ENCODE measurements at regions not wholly inside any gene's neighbourhood (a gene's known extent, or its start where the extent isn't known, plus 50 kb on each side); places are given as distances from the start of the nearest gene placed in this dataset.
"Not testable (repeated sequence)": the region's sequence is repeated elsewhere in the genome, so short reads cannot be mapped to it uniquely, and the experiment has no call there.

DNA sequence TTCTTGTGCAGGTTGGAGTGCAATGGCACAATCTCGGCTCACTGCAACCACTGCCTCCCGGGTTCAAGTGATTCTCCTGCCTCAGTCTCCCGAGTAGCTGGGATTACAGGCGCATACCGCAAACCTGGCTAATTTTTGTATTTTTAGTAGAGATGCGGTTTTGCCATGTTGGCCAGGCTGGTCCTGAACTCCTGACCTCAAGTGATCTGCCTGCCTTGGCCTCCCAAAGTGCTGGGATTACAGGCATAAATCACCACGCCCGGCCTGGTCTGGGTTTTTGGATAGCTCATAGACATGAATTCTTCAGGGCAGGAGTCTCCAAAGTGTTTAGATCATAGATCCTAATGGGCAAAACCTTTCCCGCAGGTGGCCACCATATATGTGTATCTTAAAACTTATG, 162.0 kb downstream of the OR4M2 start:
- not testable (repeated sequence) for TF ChIP-seq ZNF274 (IDR thresholded peaks at IDR 0.05; ENCODE audit: low read depth, low read length); YY1 (IDR thresholded peaks at IDR 0.05; ENCODE audit: insufficient read depth, insufficient read length)
